Lung (tissue), 11 donors: ENCODE measurements at regions not wholly inside any gene's neighbourhood (a gene's known extent, or its start where the extent isn't known, plus 50 kb on each side); places are given as distances from the start of the nearest gene placed in this dataset.

Source experiments
- ATAC-seq: fragments of 200-7000 bp; cut with Tn5 transposase; one replicate; pipeline ENCODE4 v1.9.1; 2020; ENCODE audit warnings: moderate number of reproducible peaks; ENCODE audit not compliant: insufficient read depth, low FRiP score
- DNase-seq, 3 donors: peaks; one replicate each; pipeline ENCODE4 v3.0.0-alpha.2; 2013 to 2017
- H3K27ac ChIP-seq, 2 donors: one replicate each; pipeline ENCODE4 v1.5.1; 2013; ENCODE audit warnings: mild to moderate bottlenecking in 2 of 2, moderate library complexity in 2 of 2, control low read depth in 1 of 2, inconsistent platforms in 1 of 2, low read depth in 1 of 2, low read length in 1 of 2
- H3K27me3 ChIP-seq, 3 donors: one replicate each; pipeline ENCODE4 v1.5.1; 2013; ENCODE audit warnings: low read length in 2 of 3; ENCODE audit not compliant: control insufficient read depth in 3 of 3, insufficient read depth in 3 of 3
- H3K36me3 ChIP-seq, 4 donors: one replicate each; pipeline ENCODE4 v1.5.1; 2013; ENCODE audit warnings: low read length in 4 of 4, mild to moderate bottlenecking in 1 of 4, moderate library complexity in 1 of 4; ENCODE audit not compliant: control insufficient read depth in 4 of 4, insufficient read depth in 4 of 4
- H3K4me1 ChIP-seq, 5 donors: one replicate each; pipeline ENCODE4 v1.5.1; 2013; ENCODE audit warnings: low read length in 5 of 5, mild to moderate bottlenecking in 2 of 5, moderate library complexity in 1 of 5; ENCODE audit not compliant: control insufficient read depth in 5 of 5, insufficient read depth in 5 of 5
- H3K4me3 ChIP-seq: one replicate; pipeline ENCODE4 v1.5.1; 2013; ENCODE audit warnings: mild to moderate bottlenecking, control low read depth, moderate library complexity
- H3K9ac ChIP-seq, 2 donors: one replicate each; pipeline ENCODE4 v1.5.1; 2013; ENCODE audit warnings: low read length in 2 of 2, control low read depth in 1 of 2; ENCODE audit not compliant: insufficient read depth in 1 of 2
- H3K9me3 ChIP-seq, 4 donors: one replicate each; pipeline ENCODE4 v1.5.1; 2013; ENCODE audit warnings: low read length in 3 of 4, mild to moderate bottlenecking in 1 of 4, moderate library complexity in 1 of 4; ENCODE audit not compliant: control insufficient read depth in 4 of 4, insufficient read depth in 3 of 4
- CTCF ChIP-seq: IDR thresholded peaks from 2 replicates; pipeline ENCODE4 v1.5.1; 2012; ENCODE audit warnings: mild to moderate bottlenecking; ENCODE audit errors: control extremely low read depth, extremely low read depth
- WGBS, 2 donors: extraction: QIAGEN DNeasy Blood & Tissue Kit; methylation state at CpG; one replicate each; pipeline ENCODE4 v1.1.7; 2013; 5-methylcytosine and 5-hydroxymethylcytosine counted together
- donor health status: control.
- donor health status: control.
- donor health status: Bipolar disorder and iron deficiency.
- donor health status: healthy.
- donor health status: DM: yes; HTN: yes; CAD: no.

GRCh38 chr4:34878961-34879360, 1365.4 kb downstream of the ARAP2 start:
- DNase-seq (no peak), ATAC-seq (no peak)
- Histone ChIP-seq H3K36me3 (no peaks in the 10 kb centered on the region), H3K9me3 (no peaks in the 10 kb centered on the region), H3K9ac (no peak overlapping the region), H3K27ac (no peak overlapping the region), H3K4me1 (no peaks in the 10 kb centered on the region), H3K27me3 (no peaks in the 10 kb centered on the region), H3K4me3 (no peak overlapping the region)
- TF ChIP-seq CTCF, result no peak
- WGBS, 2 donors, result 68% methylated on average over 2 of the region's 2 CpGs

- Histone ChIP-seq H3K9me3 (no peaks in the 10 kb centered on the region), H3K4me3 (no peak overlapping the region), H3K27ac (no peak overlapping the region), H3K4me1 (no peaks in the 10 kb centered on the region), H3K27me3 (no peaks in the 10 kb centered on the region), H3K36me3 (no peaks in the 10 kb centered on the region), H3K9ac (no peak overlapping the region)
- no peak for TF ChIP-seq CTCF
- ATAC-seq (no peak), DNase-seq (no peak)
- 60 to 92% methylated on average over 2 of the region's 2 CpGs for WGBS, 2 donors
Observed at GRCh38 chr4:34880246-34880645, 1364.1 kb downstream of the ARAP2 start.

GRCh38 chr4:34891892-34892291, 1352.4 kb downstream of the ARAP2 start:
- 94 to 100% methylated on average over 1 of the region's 1 CpG for WGBS, 2 donors
- no peak overlapping the region for H3K9ac ChIP-seq
- DNase-seq, result no peak
- H3K36me3 ChIP-seq, result no peaks in the 10 kb centered on the region
- no peaks in the 10 kb centered on the region for H3K27me3 ChIP-seq
- no peak overlapping the region for H3K4me3 ChIP-seq
- no peaks in the 10 kb centered on the region for H3K4me1 ChIP-seq
- no peaks in the 10 kb centered on the region for H3K9me3 ChIP-seq
- H3K27ac ChIP-seq, result no peak overlapping the region
- TF ChIP-seq CTCF, result no peak
- no peak for ATAC-seq

GRCh38 chr4:34893382-34893781, 1350.9 kb downstream of the ARAP2 start:
- DNase-seq (no peak), ATAC-seq (no peak)
- H3K4me3 ChIP-seq, result no peak overlapping the region
- no peak overlapping the region for H3K27ac ChIP-seq
- H3K9me3 ChIP-seq, result no peaks in the 10 kb centered on the region
- WGBS, 2 donors, result 78 to 82% methylated on average over 3 of the region's 3 CpGs
- H3K9ac ChIP-seq, result no peak overlapping the region
- H3K4me1 ChIP-seq, result no peaks in the 10 kb centered on the region
- TF ChIP-seq CTCF, result no peak
- H3K36me3 ChIP-seq, result no peaks in the 10 kb centered on the region
- H3K27me3 ChIP-seq, result no peaks in the 10 kb centered on the region
